IMR-90 (cell line): ENCODE measurements at regions not wholly inside any gene's neighbourhood (a gene's known extent, or its start where the extent isn't known, plus 50 kb on each side); places are given as distances from the start of the nearest gene placed in this dataset.

ENCODE experiments used
- ATAC-seq: fragments of 200-7000 bp; cut with Tn5 transposase; 2 replicates; pipeline ENCODE4 v1.9.1; 2020; ENCODE audit warnings: low read depth, mild to moderate bottlenecking, moderate library complexity
- BruUV-seq: library from RNA; stranded (reverse); fragments of 400-500 nt; replicated peaks from 2 replicates; lab custom pipeline; 2021; lab: Mats Ljungman, UMichigan
- CTCF ChIA-PET: fragments of 300-600 bp; formaldehyde crosslinking; extraction: SDS; loops from one replicate; lab custom pipeline; 2021; ENCODE audit warnings: antibody characterized with exemption; lab: Yijun Ruan, JAX
- POLR2A ChIA-PET: fragments of 300-600 bp; sonication (Branson Sonifier 250); formaldehyde crosslinking; loops from one replicate; lab custom pipeline; 2022; ENCODE audit warnings: antibody characterized with exemption; ENCODE audit not compliant: unreplicated experiment; lab: Charles Lee
- DNase-seq: peaks from one replicate; pipeline ENCODE4 v3.0.0; 2013
- H2AFZ ChIP-seq: replicated peaks from 2 replicates; pipeline ENCODE3; 2013; ENCODE audit warnings: low read length, mild to moderate bottlenecking; ENCODE audit not compliant: poor library complexity
- H2AK5ac ChIP-seq: 2 replicates; pipeline ENCODE4 v1.6.1; 2013; ENCODE audit warnings: low read depth, low read length, inconsistent platforms
- H2AK9ac ChIP-seq: replicated peaks from 2 replicates; pipeline ENCODE3; 2013; ENCODE audit warnings: mild to moderate bottlenecking, low read depth, low read length, moderate library complexity; ENCODE audit not compliant: poor library complexity
- H2BK120ac ChIP-seq: 2 replicates; pipeline ENCODE4 v1.6.1; 2013; ENCODE audit warnings: low read depth, low read length, inconsistent platforms
- H2BK15ac ChIP-seq: 3 replicates; pipeline ENCODE4 v1.6.1; 2013; ENCODE audit warnings: low read depth, low read length, inconsistent platforms
- H2BK20ac ChIP-seq: 2 replicates; pipeline ENCODE4 v1.6.1; 2013; ENCODE audit warnings: low read depth, mild to moderate bottlenecking, inconsistent platforms, low read length, moderate library complexity
- H2BK5ac ChIP-seq: 2 replicates; pipeline ENCODE4 v1.6.1; 2013; ENCODE audit warnings: mild to moderate bottlenecking, low read depth, low read length, inconsistent platforms; ENCODE audit not compliant: poor library complexity, severe bottlenecking
- H3K14ac ChIP-seq: replicated peaks from 2 replicates; pipeline ENCODE4 v1.6.1; 2013; ENCODE audit warnings: low read depth, low read length, inconsistent platforms
- H3K18ac ChIP-seq: 2 replicates; pipeline ENCODE4 v1.6.1; 2013; ENCODE audit warnings: low read depth, low read length, control low read depth
- H3K23ac ChIP-seq: 2 replicates; pipeline ENCODE4 v1.6.1; 2013; ENCODE audit warnings: low read depth, low read length, inconsistent platforms
- H3K27ac ChIP-seq: 2 replicates; pipeline ENCODE4 v1.5.1; 2013; ENCODE audit warnings: mild to moderate bottlenecking, control low read depth, low read length; ENCODE audit not compliant: insufficient read depth
- H3K27me3 ChIP-seq: 2 replicates; pipeline ENCODE4 v1.6.1; 2013; ENCODE audit warnings: low read length; ENCODE audit not compliant: control insufficient read depth, insufficient read depth
- H3K36me3 ChIP-seq: 2 replicates; pipeline ENCODE4 v1.6.1; 2013; ENCODE audit warnings: low read length, mixed read lengths; ENCODE audit not compliant: control insufficient read depth, insufficient read depth
- H3K4ac ChIP-seq: 2 replicates; pipeline ENCODE4 v1.6.1; 2013; ENCODE audit warnings: low read depth, low read length, inconsistent platforms
- H3K4me1 ChIP-seq: 2 replicates; pipeline ENCODE4 v1.6.1; 2013; ENCODE audit warnings: low read length, mixed read lengths; ENCODE audit not compliant: control insufficient read depth, insufficient read depth
- H3K4me2 ChIP-seq: 2 replicates; pipeline ENCODE4 v1.6.1; 2013; ENCODE audit warnings: low read depth, mild to moderate bottlenecking, control low read depth, low read length, moderate library complexity
- H3K4me3 ChIP-seq: 2 replicates; pipeline ENCODE4 v1.5.1; 2013; ENCODE audit warnings: low read depth, mild to moderate bottlenecking, control low read depth, low read length, moderate library complexity; ENCODE audit not compliant: insufficient read depth
- H3K56ac ChIP-seq: 2 replicates; pipeline ENCODE4 v1.6.1; 2013; ENCODE audit warnings: low read length, inconsistent platforms; ENCODE audit not compliant: insufficient read depth; ENCODE audit errors: extremely low read depth
- H3K79me1 ChIP-seq, 2 experiments: 2 replicates each; pipeline ENCODE4 v1.6.1; 2013; ENCODE audit warnings: low read length in 2 of 2, inconsistent platforms in 1 of 2, low read depth in 1 of 2
- H3K9ac ChIP-seq: 2 replicates; pipeline ENCODE4 v1.6.1; 2013; ENCODE audit warnings: low read depth, low read length, control low read depth
- H3K9me1 ChIP-seq: 2 replicates; pipeline ENCODE4 v1.6.1; 2013; ENCODE audit warnings: low read length, inconsistent platforms; ENCODE audit not compliant: insufficient read depth
- H3K9me3 ChIP-seq: 2 replicates; pipeline ENCODE4 v1.6.1; 2013; ENCODE audit warnings: low read length; ENCODE audit not compliant: control insufficient read depth, insufficient read depth
- H4K20me1 ChIP-seq: 2 replicates; pipeline ENCODE4 v1.6.1; 2013; ENCODE audit warnings: low read length, inconsistent platforms; ENCODE audit not compliant: insufficient read depth
- H4K5ac ChIP-seq: 2 replicates; pipeline ENCODE4 v1.6.1; 2013; ENCODE audit warnings: mild to moderate bottlenecking, low read depth, low read length, control low read depth
- H4K8ac ChIP-seq, 2 experiments: 2 replicates each; pipeline ENCODE4 v1.6.1; 2013; ENCODE audit warnings: low read depth in 2 of 2, low read length in 2 of 2, control low read depth in 1 of 2, inconsistent platforms in 1 of 2
- H4K91ac ChIP-seq: 2 replicates; pipeline ENCODE4 v1.6.1; 2013; ENCODE audit warnings: low read depth, low read length, inconsistent platforms; ENCODE audit not compliant: insufficient read depth
- BHLHE40 ChIP-seq: fragments of 150-350 bp; IDR thresholded peaks from 2 replicates; pipeline ENCODE4 v1.6.1; 2016; ENCODE audit warnings: mild to moderate bottlenecking, low read depth, low read length
- CEBPB ChIP-seq: IDR thresholded peaks from 2 replicates; pipeline ENCODE4 v1.6.1; 2012; ENCODE audit warnings: low read depth, low read length, improper control_type of control experiment
- CHD1 ChIP-seq: IDR thresholded peaks from 2 replicates; pipeline ENCODE4 v1.6.1; 2012; ENCODE audit warnings: low read depth, low read length, improper control_type of control experiment
- ELK1 ChIP-seq: fragments of 150-350 bp; IDR thresholded peaks from 2 replicates; pipeline ENCODE4 v1.6.1; 2016; ENCODE audit warnings: low read depth, mild to moderate bottlenecking, low read length, moderate library complexity, borderline replicate concordance
- MAFK ChIP-seq: IDR thresholded peaks from 2 replicates; pipeline ENCODE4 v1.6.1; 2012; ENCODE audit warnings: low read depth, low read length, improper control_type of control experiment
- MAZ ChIP-seq: IDR thresholded peaks from 2 replicates; pipeline ENCODE4 v1.6.1; 2012; ENCODE audit warnings: low read depth, mild to moderate bottlenecking, low read length, improper control_type of control experiment, moderate library complexity, borderline replicate concordance
- NFE2L2 ChIP-seq: fragments of 150-350 bp; IDR thresholded peaks from 2 replicates; pipeline ENCODE4 v1.6.1; 2016; ENCODE audit warnings: low read depth, mild to moderate bottlenecking, low read length
- POLR2A ChIP-seq: IDR thresholded peaks from 2 replicates; pipeline ENCODE4 v1.6.1; 2012; ENCODE audit warnings: mild to moderate bottlenecking, low read depth, low read length
- RAD21 ChIP-seq: IDR thresholded peaks from 2 replicates; pipeline ENCODE4 v1.6.1; 2012; ENCODE audit warnings: low read length, improper control_type of control experiment
- RCOR1 ChIP-seq: IDR thresholded peaks from 2 replicates; pipeline ENCODE4 v1.6.1; 2012; ENCODE audit warnings: mild to moderate bottlenecking, low read length, improper control_type of control experiment; ENCODE audit not compliant: insufficient replicate concordance
- RFX5 ChIP-seq: IDR thresholded peaks from 2 replicates; pipeline ENCODE4 v1.8.0; 2012; ENCODE audit warnings: low read depth, mild to moderate bottlenecking, low read length, moderate library complexity
- WGBS, 2 experiments: methylation state at CpG; one replicate each; pipeline versions ENCODE4 v1.1.5 to v1.1.7; 2013; ENCODE audit warnings: missing lambda C conversion rate in 2 of 2; ENCODE audit not compliant: insufficient read length in 1 of 2; ENCODE audit errors: extremely low coverage in 2 of 2; 5-methylcytosine and 5-hydroxymethylcytosine counted together
- dilution Hi-C: fragments of 300-500 bp; cut with HindIII; formaldehyde crosslinking; loops from one replicate; pipeline ENCODE4 v1.14.3; 2018; ENCODE audit warnings: low sequenced_read_pairs; ENCODE audit not compliant: unreplicated experiment
- in situ Hi-C: fragments of 300-500 bp; cut with MboI; formaldehyde crosslinking; loops from 3 replicates; pipeline ENCODE4 v1.14.3; 2019; ENCODE audit warnings: low sequenced_read_pairs, inconsistent platforms, mixed read lengths
- intact Hi-C: fragments of 100-400 bp; cut with micrococcal nuclease; formaldehyde crosslinking; loops from 2 replicates; pipeline ENCODE4 v1.10.0; 2022
- TF ChIP-seq, protein P1 (sequence below): fragments of 150-350 bp; IDR thresholded peaks from 2 replicates; pipeline ENCODE4 v1.6.1; 2017; ENCODE audit warnings: mild to moderate bottlenecking, antibody characterized with exemption, low read length, low read depth

- no peak overlapping the region for H3K9ac ChIP-seq
- H3K14ac ChIP-seq: no peak overlapping the region
- H3K27ac ChIP-seq: no peak overlapping the region
- no peak for TF ChIP-seq BHLHE40
- no peak for TF ChIP-seq MAZ
- no peak for TF ChIP-seq CEBPB
- no peak for TF ChIP-seq ELK1
- TF ChIP-seq, protein P1, sequence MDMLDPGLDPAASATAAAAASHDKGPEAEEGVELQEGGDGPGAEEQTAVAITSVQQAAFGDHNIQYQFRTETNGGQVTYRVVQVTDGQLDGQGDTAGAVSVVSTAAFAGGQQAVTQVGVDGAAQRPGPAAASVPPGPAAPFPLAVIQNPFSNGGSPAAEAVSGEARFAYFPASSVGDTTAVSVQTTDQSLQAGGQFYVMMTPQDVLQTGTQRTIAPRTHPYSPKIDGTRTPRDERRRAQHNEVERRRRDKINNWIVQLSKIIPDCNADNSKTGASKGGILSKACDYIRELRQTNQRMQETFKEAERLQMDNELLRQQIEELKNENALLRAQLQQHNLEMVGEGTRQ: no peak
- no peak for TF ChIP-seq RAD21
- no peak for TF ChIP-seq CHD1
- TF ChIP-seq POLR2A: no peak
- no peak for TF ChIP-seq RFX5
- TF ChIP-seq NFE2L2: no peak
- no peak for TF ChIP-seq RCOR1
- no peak for TF ChIP-seq MAFK
- no peaks in the 10 kb centered on the region for H3K27me3 ChIP-seq
- no peak overlapping the region for H3K4ac ChIP-seq
- no peak overlapping the region for H4K91ac ChIP-seq
- ChIA-PET CTCF (no interaction called here), POLR2A (no interaction called here)
- no peak overlapping the region for H3K18ac ChIP-seq
- H3K23ac ChIP-seq: no peak overlapping the region
- no CpG with 5 or more reads among the region's 2 CpGs for WGBS, 2 experiments
- no peaks in the 10 kb centered on the region for H3K79me1 ChIP-seq
- no peak overlapping the region for H4K5ac ChIP-seq
- dilution Hi-C loops (no loop called here), in situ Hi-C loops (no loop called here), intact Hi-C loops (no loop called here)
- no peak overlapping the region for H3K4me3 ChIP-seq
- H3K4me2 ChIP-seq: no peak overlapping the region
- no peak overlapping the region for H2BK20ac ChIP-seq
- peaks cover 10% of the 10 kb centered on the region for H3K9me3 ChIP-seq
- no TSS peak for BruUV-seq
- H4K8ac ChIP-seq: no peak overlapping the region
- no peak overlapping the region for H2AK5ac ChIP-seq
- H3K36me3 ChIP-seq: no peaks in the 10 kb centered on the region
- H2AFZ ChIP-seq: no peak overlapping the region
- no peak overlapping the region for H2BK120ac ChIP-seq
- no peak overlapping the region for H2BK15ac ChIP-seq
- H3K56ac ChIP-seq: no peak overlapping the region
- no peak for ATAC-seq
- no peaks in the 10 kb centered on the region for H3K4me1 ChIP-seq
- no peak overlapping the region for H2AK9ac ChIP-seq
- no peaks in the 10 kb centered on the region for H4K20me1 ChIP-seq
- DNase-seq: no peak
- H2BK5ac ChIP-seq: no peak overlapping the region
- H3K9me1 ChIP-seq: no peaks in the 10 kb centered on the region
Measured at GRCh38 chr18:38466426-38466825, 900.8 kb upstream of the CELF4 start.
